Heart left ventricle (tissue), 16 donors: ENCODE measurements at regions not wholly inside any gene's neighbourhood (a gene's known extent, or its start where the extent isn't known, plus 50 kb on each side); places are given as distances from the start of the nearest gene placed in this dataset.

Source experiments
- ATAC-seq, 4 donors: fragments of 200-7000 bp; cut with Tn5 transposase; one replicate each; pipeline ENCODE4 v1.9.1; 2020 to 2022; ENCODE audit warnings: moderate library complexity in 4 of 4, mild to moderate bottlenecking in 3 of 4, moderate number of reproducible peaks in 1 of 4
- DNase-seq, 5 donors: peaks; one replicate each; pipeline ENCODE4 v3.0.0-alpha.2; 2020
- H3K27ac ChIP-seq, 12 donors: fragments of 200-600 bp; sonication (generic) in 4 of 12; one replicate each; pipeline versions ENCODE4 v1.5.0 to v1.8.0; 2016 to 2022; ENCODE audit warnings: mild to moderate bottlenecking in 2 of 12
- H3K27me3 ChIP-seq, 9 donors: fragments of 200-600 bp; sonication (generic) in 2 of 9; one replicate each; pipeline versions ENCODE4 v1.5.1 to v1.8.0; 2016 to 2022; ENCODE audit warnings: mild to moderate bottlenecking in 3 of 9
- H3K36me3 ChIP-seq, 9 donors: fragments of 200-600 bp; sonication (generic) in 2 of 9; one replicate each; pipeline versions ENCODE4 v1.5.0 to v1.8.0; 2018 to 2022; ENCODE audit warnings: mild to moderate bottlenecking in 2 of 9
- H3K4me1 ChIP-seq, 12 donors: fragments of 200-600 bp; sonication (generic) in 4 of 12; one replicate each; pipeline versions ENCODE4 v1.5.0 to v1.8.0; 2016 to 2022; ENCODE audit warnings: mild to moderate bottlenecking in 3 of 12
- H3K4me3 ChIP-seq, 12 donors: fragments of 200-600 bp; sonication (generic) in 4 of 12; one replicate each; pipeline versions ENCODE4 v1.5.0 to v1.8.0; 2017 to 2022; ENCODE audit warnings: mild to moderate bottlenecking in 9 of 12, moderate library complexity in 4 of 12
- H3K9me3 ChIP-seq, 12 donors: fragments of 200-600 bp; sonication (generic) in 4 of 12; one replicate each; pipeline versions ENCODE4 v1.5.0 to v1.8.0; 2016 to 2022; ENCODE audit warnings: mild to moderate bottlenecking in 1 of 12
- CTCF ChIP-seq, 12 donors: fragments of 200-600 bp; sonication (generic) in 4 of 12; IDR thresholded peaks; one replicate each; pipeline versions ENCODE4 v1.5.0 to v1.8.0; 2018 to 2022; ENCODE audit warnings: antibody characterized with exemption in 12 of 12, mild to moderate bottlenecking in 5 of 12
- POLR2A ChIP-seq, 2 donors: fragments of 450-650 bp; IDR thresholded peaks; one replicate each; pipeline ENCODE4 v1.6.1; 2017; ENCODE audit warnings: antibody characterized with exemption in 2 of 2, mild to moderate bottlenecking in 2 of 2, moderate library complexity in 2 of 2
- WGBS, 4 donors: extraction: QIAGEN DNeasy Blood & Tissue Kit in 2 of 4; methylation state at CpG; one replicate each; pipeline versions ENCODE4 v1.1.5 to v1.1.7; 2013 to 2018; 5-methylcytosine and 5-hydroxymethylcytosine counted together
- intact Hi-C, 10 donors: fragments of 100-400 bp; cut with DNase I; formaldehyde crosslinking; loops; one replicate each; pipeline versions ENCODE4 v1.11.1 to v1.14.2; 2022
- donor health status: ischemic (EF 13 %, LVEDD 7.1; RV severe dilation, severe dysfunction).
- donor health status: healthy with polysubstance abuse.
- donor health status: DM: no; HTN: yes; CAD: no.
- donor health status: DM: no; HTN: no; CAD: no.
- donor health status: ischemic (EF 25% LVEDD 6.9; RV normal size, moderate dysfunction).
- donor health status: ischemic (EF 25% LVEDD 5.7; RV mildly dilated, moderate dysfunction).
- donor health status: healthy.
- donor health status: DM: yes; HTN: yes; CAD: no.
- donor health status: ischemic (EF 35%, LVEDD 5.7; RV mildly dilated, moderate dysfunction).
- donor health status: nonischemic (EF 11% LVEDD 7.7; RV severe dilation, severe dysfunction).
- donor health status: DM: yes; HTN: yes; CAD: no.
- donor health status: PGD.
- donor health status: ischemic (EF 29% LVEDD 5.4; RV normal size, mild dysfunction).
- donor health status: nonischemic (EF 23%, LVEDD 6.1; RV moderate dilation, normal function).

- intact Hi-C loops: no loop called here
- H3K27ac ChIP-seq: no peak overlapping the region
- H3K36me3 ChIP-seq: peaks cover 0 to 23% (median 0%) of the 10 kb centered on the region in 9 donors
- H3K4me3 ChIP-seq: no peak overlapping the region
- TF ChIP-seq POLR2A (IDR thresholded peaks at IDR 0.05) (no peak), CTCF (IDR thresholded peaks at IDR 0.05) (no peak)
- ATAC-seq (no peak), DNase-seq (no peak)
- H3K9me3 ChIP-seq: peaks cover 0 to 5% (median 0%) of the 10 kb centered on the region in 12 donors
- H3K4me1 ChIP-seq: no peaks in the 10 kb centered on the region
- 66 to 73% (median 68%) methylated on average over 3 of the region's 3 CpGs for WGBS, 4 donors
- H3K27me3 ChIP-seq: no peaks in the 10 kb centered on the region
Observed at GRCh38 chr3:167899093-167899492, 163.6 kb downstream of the SERPINI1 start.

GRCh38 chr3:167898091-167898490 lies 162.6 kb downstream of the SERPINI1 start:
- H3K4me3 ChIP-seq: no peak overlapping the region
- no peaks in the 10 kb centered on the region for H3K4me1 ChIP-seq
- H3K36me3 ChIP-seq: peaks cover 0 to 16% (median 0%) of the 10 kb centered on the region in 9 donors
- H3K9me3 ChIP-seq: peaks cover 0 to 5% (median 0%) of the 10 kb centered on the region in 12 donors
- no peak for DNase-seq
- H3K27ac ChIP-seq: no peak overlapping the region
- TF ChIP-seq CTCF (IDR thresholded peaks at IDR 0.05): no peak
- TF ChIP-seq POLR2A (IDR thresholded peaks at IDR 0.05): no peak
- H3K27me3 ChIP-seq: no peaks in the 10 kb centered on the region
- no peak for ATAC-seq
- intact Hi-C loops: no loop called here

- intact Hi-C loops: no loop called here
- H3K27ac ChIP-seq: no peak overlapping the region
- H3K4me3 ChIP-seq: no peak overlapping the region
- H3K4me1 ChIP-seq: no peaks in the 10 kb centered on the region
- no peaks in the 10 kb centered on the region for H3K27me3 ChIP-seq
- ATAC-seq (no peak), DNase-seq (no peak)
- peaks cover 0 to 23% (median 0%) of the 10 kb centered on the region in 9 donors for H3K36me3 ChIP-seq
- peaks cover 0 to 5% (median 0%) of the 10 kb centered on the region in 12 donors for H3K9me3 ChIP-seq
- TF ChIP-seq CTCF (IDR thresholded peaks at IDR 0.05) (no peak), POLR2A (IDR thresholded peaks at IDR 0.05) (no peak)
- WGBS, 4 donors: 73 to 83% (median 81%) methylated on average over 4 of the region's 4 CpGs
Observed at GRCh38 chr3:167895684-167896083, 160.2 kb downstream of the SERPINI1 start.

GRCh38 chr3:167895178-167895577 lies 159.7 kb downstream of the SERPINI1 start:
- H3K27me3 ChIP-seq: no peaks in the 10 kb centered on the region
- peaks cover 0 to 26% (median 0%) of the 10 kb centered on the region in 9 donors for H3K36me3 ChIP-seq
- H3K27ac ChIP-seq: no peak overlapping the region
- H3K4me1 ChIP-seq: no peaks in the 10 kb centered on the region
- no peak for TF ChIP-seq CTCF (IDR thresholded peaks at IDR 0.05)
- no peak for TF ChIP-seq POLR2A (IDR thresholded peaks at IDR 0.05)
- no peak overlapping the region for H3K4me3 ChIP-seq
- 59 to 92% (median 72%) methylated on average over 1 of the region's 1 CpG for WGBS, 4 donors
- no peak for ATAC-seq
- peaks cover 0 to 5% (median 0%) of the 10 kb centered on the region in 12 donors for H3K9me3 ChIP-seq
- no peak for DNase-seq
- intact Hi-C loops: no loop called here
